ENCODE measurements at regions not wholly inside any gene's neighbourhood (a gene's known extent, or its start where the extent isn't known, plus 50 kb on each side); places are given as distances from the start of the nearest gene placed in this dataset.

DNA sequence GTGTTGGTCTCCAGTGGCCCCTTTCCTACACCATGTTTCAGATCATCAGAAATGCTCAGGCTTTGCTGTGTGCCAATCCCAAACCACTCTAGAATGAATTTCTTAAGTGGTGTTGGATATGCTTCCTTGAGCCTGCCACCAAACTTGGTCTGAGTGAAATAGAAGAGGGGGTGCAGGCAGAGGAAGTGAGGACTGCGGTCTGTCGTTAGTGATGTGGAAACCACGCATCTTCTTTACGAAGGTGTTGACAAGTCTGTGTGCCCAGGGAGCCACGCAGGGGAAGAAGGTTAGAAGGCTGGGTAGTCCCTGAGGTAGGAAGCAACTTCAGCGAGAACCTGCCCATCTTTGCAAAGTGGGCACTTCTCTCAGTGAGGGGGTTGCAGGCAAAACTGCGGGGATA is 187.4 kb upstream of the NAV2 start:
- no peak for TF ChIP-seq POLR2A (IDR thresholded peaks at IDR 0.05)
- TF ChIP-seq, protein P1, sequence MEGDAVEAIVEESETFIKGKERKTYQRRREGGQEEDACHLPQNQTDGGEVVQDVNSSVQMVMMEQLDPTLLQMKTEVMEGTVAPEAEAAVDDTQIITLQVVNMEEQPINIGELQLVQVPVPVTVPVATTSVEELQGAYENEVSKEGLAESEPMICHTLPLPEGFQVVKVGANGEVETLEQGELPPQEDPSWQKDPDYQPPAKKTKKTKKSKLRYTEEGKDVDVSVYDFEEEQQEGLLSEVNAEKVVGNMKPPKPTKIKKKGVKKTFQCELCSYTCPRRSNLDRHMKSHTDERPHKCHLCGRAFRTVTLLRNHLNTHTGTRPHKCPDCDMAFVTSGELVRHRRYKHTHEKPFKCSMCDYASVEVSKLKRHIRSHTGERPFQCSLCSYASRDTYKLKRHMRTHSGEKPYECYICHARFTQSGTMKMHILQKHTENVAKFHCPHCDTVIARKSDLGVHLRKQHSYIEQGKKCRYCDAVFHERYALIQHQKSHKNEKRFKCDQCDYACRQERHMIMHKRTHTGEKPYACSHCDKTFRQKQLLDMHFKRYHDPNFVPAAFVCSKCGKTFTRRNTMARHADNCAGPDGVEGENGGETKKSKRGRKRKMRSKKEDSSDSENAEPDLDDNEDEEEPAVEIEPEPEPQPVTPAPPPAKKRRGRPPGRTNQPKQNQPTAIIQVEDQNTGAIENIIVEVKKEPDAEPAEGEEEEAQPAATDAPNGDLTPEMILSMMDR (IDR thresholded peaks at IDR 0.05), result no peak
- TF ChIP-seq EP300 (IDR thresholded peaks at IDR 0.05), result no peak
